MM.1S (cell line): ENCODE measurements at regions not wholly inside any gene's neighbourhood (a gene's known extent, or its start where the extent isn't known, plus 50 kb on each side); places are given as distances from the start of the nearest gene placed in this dataset.

Source experiments
- CTCF ChIP-seq: fragments of 300-600 bp; sonication (generic); IDR thresholded peaks from 2 replicates; pipeline ENCODE4 v1.5.1; 2016; ENCODE audit warnings: antibody characterized with exemption, low read length, mixed read lengths
- EZH2 ChIP-seq: fragments of 300-600 bp; sonication (generic); optimal IDR thresholded peaks from 2 replicates; pipeline ENCODE3; 2017; ENCODE audit warnings: low read depth, mild to moderate bottlenecking, antibody characterized with exemption, low read length, mixed read lengths

- no peak for TF ChIP-seq EZH2
- TF ChIP-seq CTCF: no peak
Measured at GRCh38 chr9:108033976-108034964, 544.7 kb upstream of the KLF4 start.
